ENCODE measurements at regions not wholly inside any gene's neighbourhood (a gene's known extent, or its start where the extent isn't known, plus 50 kb on each side); places are given as distances from the start of the nearest gene placed in this dataset.
"Not testable (repeated sequence)": the region's sequence is repeated elsewhere in the genome, so short reads cannot be mapped to it uniquely, and the experiment has no call there.

DNA sequence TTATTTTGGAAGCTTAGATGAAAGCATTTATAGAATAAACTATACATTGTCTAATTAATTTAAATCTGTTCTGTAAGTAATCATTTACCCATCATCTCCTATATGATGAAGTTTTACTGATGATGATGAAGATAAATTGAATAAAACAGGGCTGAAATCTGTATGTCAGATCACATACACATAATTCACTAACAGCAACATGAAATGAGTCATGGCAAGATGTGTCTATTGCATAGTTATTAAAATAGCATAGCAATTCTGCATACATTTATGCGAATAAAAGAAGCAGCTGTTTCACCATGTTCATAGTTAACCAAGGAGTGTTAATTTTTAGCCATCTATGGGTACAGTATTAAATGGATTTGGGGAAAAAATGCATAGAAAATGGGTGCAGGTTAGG, 424.9 kb downstream of the LIG4 start:
- POLR2A ChIA-PET: no interaction called here
- CTCF ChIA-PET: no interaction called here
- TF ChIP-seq, protein P1, sequence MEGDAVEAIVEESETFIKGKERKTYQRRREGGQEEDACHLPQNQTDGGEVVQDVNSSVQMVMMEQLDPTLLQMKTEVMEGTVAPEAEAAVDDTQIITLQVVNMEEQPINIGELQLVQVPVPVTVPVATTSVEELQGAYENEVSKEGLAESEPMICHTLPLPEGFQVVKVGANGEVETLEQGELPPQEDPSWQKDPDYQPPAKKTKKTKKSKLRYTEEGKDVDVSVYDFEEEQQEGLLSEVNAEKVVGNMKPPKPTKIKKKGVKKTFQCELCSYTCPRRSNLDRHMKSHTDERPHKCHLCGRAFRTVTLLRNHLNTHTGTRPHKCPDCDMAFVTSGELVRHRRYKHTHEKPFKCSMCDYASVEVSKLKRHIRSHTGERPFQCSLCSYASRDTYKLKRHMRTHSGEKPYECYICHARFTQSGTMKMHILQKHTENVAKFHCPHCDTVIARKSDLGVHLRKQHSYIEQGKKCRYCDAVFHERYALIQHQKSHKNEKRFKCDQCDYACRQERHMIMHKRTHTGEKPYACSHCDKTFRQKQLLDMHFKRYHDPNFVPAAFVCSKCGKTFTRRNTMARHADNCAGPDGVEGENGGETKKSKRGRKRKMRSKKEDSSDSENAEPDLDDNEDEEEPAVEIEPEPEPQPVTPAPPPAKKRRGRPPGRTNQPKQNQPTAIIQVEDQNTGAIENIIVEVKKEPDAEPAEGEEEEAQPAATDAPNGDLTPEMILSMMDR (IDR thresholded peaks at IDR 0.05; ENCODE audit: control extremely low read depth, extremely low read depth, low read depth, missing control alignments): no peak
- DNase-seq (ENCODE audit: extremely low spot score): no peak

DNA sequence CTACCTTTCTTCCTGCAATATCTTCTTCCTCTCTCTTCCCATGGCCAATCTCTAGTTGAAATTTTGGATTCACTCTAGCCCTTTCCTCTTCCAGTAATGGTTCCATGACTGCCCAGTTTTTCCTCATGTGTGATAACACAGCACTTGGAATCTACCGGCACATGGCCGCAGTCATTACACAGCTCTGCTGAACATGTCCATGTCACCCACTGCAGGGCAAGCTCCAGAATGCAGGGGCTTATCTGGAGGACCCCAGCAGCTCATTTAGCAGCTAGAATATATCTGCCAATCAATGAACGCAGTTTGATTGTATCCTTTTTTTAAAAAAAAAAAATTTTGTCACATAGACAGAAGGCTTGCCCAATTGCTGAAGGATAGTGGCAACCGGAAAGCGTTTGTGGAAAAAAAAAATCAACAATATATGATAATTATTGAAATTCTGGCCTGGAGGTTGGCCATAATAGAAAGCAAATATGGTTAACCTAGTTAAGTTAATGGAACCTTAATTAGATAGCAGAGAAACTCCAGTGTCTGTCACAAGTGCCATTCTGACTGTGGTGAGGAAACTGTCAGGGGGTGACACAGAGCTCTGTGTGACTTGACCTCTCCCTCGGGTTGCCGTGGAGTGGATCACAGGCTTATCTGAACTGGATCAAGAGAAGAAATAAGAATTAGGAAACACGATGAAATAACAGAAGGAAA, 426.7 kb downstream of the LIG4 start:
- CTCF ChIA-PET: no interaction called here

DNA sequence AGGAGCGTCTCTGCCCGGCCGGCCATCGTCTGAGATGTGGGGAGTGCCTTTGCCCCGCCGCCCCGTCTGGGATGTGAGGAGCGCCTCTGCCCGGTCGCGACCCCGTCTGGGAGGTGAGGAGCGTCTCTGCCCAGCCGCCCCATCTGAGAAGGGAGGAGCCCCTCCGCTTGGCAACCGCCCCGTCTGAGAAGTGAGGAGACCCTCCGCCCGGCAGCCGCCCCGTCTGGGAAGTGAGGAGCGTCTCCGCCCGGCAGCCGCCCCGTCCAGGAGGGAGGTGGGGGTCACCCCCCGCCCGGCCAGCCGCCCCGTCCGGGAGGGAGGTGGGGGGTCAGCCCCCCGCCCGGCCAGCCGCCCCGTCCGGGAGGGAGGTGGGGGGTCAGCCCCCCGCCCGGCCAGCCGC, 432.7 kb downstream of the LIG4 start:
- CTCF ChIA-PET; DNase-seq (ENCODE audit: extremely low spot score); POLR2A ChIA-PET: not testable (repeated sequence)

More for the DNA sequence above, 426.7 kb downstream of the LIG4 start:
- DNase-seq (ENCODE audit: extremely low spot score): no peak
- POLR2A ChIA-PET: no interaction called here
- TF ChIP-seq, protein P1 (IDR thresholded peaks at IDR 0.05; ENCODE audit: control extremely low read depth, extremely low read depth, low read depth, missing control alignments): no peak

DNA sequence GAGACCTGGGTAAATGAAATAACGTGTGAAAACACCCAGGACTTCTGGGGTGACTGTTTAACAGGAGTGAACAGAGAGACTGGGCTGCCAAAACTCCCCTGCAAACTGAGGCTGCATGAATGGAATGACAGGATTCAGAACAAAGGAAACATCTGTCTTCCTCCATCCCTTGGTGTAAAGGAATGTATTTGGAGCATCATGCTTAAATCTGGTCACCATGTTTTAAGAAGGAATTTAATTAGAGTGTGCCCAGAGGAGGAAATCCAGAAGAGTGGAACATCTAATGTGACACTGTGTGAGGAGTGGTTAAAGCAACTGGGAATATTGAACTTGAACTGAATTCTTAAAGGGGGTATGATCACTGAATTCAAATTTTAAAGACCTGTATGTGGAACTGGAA, 437.2 kb downstream of the LIG4 start:
- ChIA-PET CTCF (no interaction called here), POLR2A (no interaction called here)
- TF ChIP-seq, protein P1 (IDR thresholded peaks at IDR 0.05; ENCODE audit: control extremely low read depth, extremely low read depth, low read depth, missing control alignments): no peak

DNA sequence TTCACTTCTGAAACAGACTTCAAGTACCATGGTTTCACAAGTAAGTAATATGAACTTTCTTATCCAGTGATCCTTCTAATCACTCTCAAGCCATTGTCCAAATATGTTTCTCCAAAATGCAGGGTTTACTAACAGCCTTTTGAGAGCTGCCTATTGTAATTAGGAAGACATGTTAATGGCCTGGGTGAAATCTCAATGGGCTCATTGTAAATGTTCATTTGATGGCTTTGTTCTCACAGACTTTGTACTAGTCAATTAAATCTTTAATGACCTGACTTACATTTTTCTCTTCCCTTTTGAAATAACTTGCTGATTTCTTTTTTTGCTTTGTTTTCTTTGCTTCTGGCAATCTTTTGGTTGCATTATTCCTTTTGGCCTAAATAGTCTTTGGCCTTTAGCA, 444.8 kb downstream of the LIG4 start:
- TF ChIP-seq, protein P1 (IDR thresholded peaks at IDR 0.05; ENCODE audit: control extremely low read depth, extremely low read depth, low read depth, missing control alignments): no peak
- ChIA-PET POLR2A (no interaction called here), CTCF (interaction anchor here (0.8 kb wide), 1 partner anchor 27 kb away, joined by 3 read pairs; no protein-coding TSS in a partner anchor)
- DNase-seq (ENCODE audit: extremely low spot score): no peak

More for the DNA sequence above, 437.2 kb downstream of the LIG4 start:
- no peak for DNase-seq (ENCODE audit: extremely low spot score)

DNA sequence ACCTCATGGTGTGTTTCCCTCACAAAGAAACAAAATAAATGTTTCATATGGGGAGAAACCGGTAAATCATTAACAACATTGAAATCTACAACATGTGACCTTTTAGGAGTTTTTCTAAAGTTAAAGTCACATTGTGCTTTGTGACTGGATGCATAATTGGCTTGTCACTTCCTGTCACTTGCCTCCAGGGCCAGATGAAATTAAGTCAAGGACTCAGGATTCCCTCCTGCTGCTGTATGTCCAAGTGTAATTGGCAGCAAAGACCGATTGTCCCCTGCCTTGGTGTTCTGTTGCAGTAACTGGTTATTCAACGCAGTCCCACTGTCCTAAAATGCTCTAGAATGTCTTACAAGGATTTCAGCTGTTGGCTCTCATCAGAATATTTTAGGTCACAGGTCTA, 448.2 kb downstream of the LIG4 start:
- no peak for DNase-seq (ENCODE audit: extremely low spot score)
- TF ChIP-seq, protein P1 (IDR thresholded peaks at IDR 0.05; ENCODE audit: control extremely low read depth, extremely low read depth, low read depth, missing control alignments): no peak
- ChIA-PET CTCF (no interaction called here), POLR2A (no interaction called here)

DNA sequence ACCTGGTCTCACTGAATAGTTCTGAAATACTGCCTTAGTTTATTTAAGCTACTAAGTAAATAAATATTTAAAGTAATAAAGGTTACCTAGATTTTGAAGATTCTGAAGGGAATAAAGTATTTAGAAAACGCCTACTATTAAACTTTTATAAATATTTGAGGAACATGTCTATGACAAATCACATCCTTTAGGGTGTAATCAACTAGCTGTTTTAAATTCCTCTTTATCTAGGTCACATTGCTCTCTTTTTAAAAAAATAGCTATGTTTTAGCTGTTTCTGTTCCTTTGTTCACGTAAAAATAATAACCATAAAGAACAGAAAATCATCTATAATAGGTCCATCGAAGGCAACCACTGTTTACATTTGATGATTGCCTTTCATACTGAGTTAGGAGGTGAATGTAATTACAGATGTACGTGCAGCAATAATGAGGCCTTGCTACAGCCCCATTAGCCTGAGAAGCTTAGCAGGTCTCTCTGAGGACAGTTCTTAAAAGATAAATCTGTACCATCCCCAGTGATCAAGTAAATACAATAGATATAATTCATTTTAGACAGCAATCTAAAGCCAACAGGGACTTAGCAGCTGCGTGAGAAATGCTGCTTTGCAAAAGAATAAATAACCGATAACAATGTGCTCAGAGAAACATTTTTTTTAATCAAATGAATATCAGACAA, 449.5 kb downstream of the LIG4 start:
- no peak for DNase-seq (ENCODE audit: extremely low spot score)
- TF ChIP-seq, protein P1 (IDR thresholded peaks at IDR 0.05; ENCODE audit: control extremely low read depth, extremely low read depth, low read depth, missing control alignments): no peak
- ChIA-PET CTCF (interaction anchor here (1.4 kb wide), 2 partner anchors 8 to 10 kb away, joined by 4 to 5 read pairs; no protein-coding TSS in a partner anchor), POLR2A (no interaction called here)
